ENCODE measurements at regions not wholly inside any gene's neighbourhood (a gene's known extent, or its start where the extent isn't known, plus 50 kb on each side); places are given as distances from the start of the nearest gene placed in this dataset.

GRCh38 chr1:209485167-209485566 lies 98.3 kb upstream of the CAMK1G start:
- 53% methylated on average over 2 of the region's 2 CpGs for WGBS
- Histone ChIP-seq H3K27ac (no peak overlapping the region), H3K4me1 (peaks cover 7% of the 10 kb centered on the region), H3K27me3 (no peaks in the 10 kb centered on the region), H3K36me3 (no peaks in the 10 kb centered on the region), H3K4me3 (no peak overlapping the region), H3K9me3 (no peaks in the 10 kb centered on the region)
- TF ChIP-seq CTCF (IDR thresholded peaks at IDR 0.05) (no peak), POLR2A (IDR thresholded peaks at IDR 0.05) (no peak), POLR2AphosphoS5 (IDR thresholded peaks at IDR 0.05) (no peak), EP300 (IDR thresholded peaks at IDR 0.05) (no peak)
- DNase-seq (ENCODE audit: low spot score in 2 of 2) = no peak

- WGBS = 67% methylated on average over 3 of the region's 3 CpGs
- Histone ChIP-seq H3K27ac (no peak overlapping the region), H3K9me3 (no peaks in the 10 kb centered on the region), H3K27me3 (no peaks in the 10 kb centered on the region), H3K36me3 (no peaks in the 10 kb centered on the region), H3K4me3 (no peak overlapping the region), H3K4me1 (peaks cover 7% of the 10 kb centered on the region)
- DNase-seq (ENCODE audit: low spot score in 2 of 2) = no peak
- TF ChIP-seq POLR2AphosphoS5 (IDR thresholded peaks at IDR 0.05) = no peak
- TF ChIP-seq POLR2A (IDR thresholded peaks at IDR 0.05) = no peak
- TF ChIP-seq CTCF (IDR thresholded peaks at IDR 0.05) = no peak
- TF ChIP-seq EP300 (IDR thresholded peaks at IDR 0.05) = no peak
Observed at GRCh38 chr1:209485751-209486150, 97.8 kb upstream of the CAMK1G start.

- no peak overlapping the region for H3K4me3 ChIP-seq
- no peaks in the 10 kb centered on the region for H3K27me3 ChIP-seq
- WGBS = 90% methylated on average over 1 of the region's 1 CpG
- TF ChIP-seq EP300 (IDR thresholded peaks at IDR 0.05) = no peak
- TF ChIP-seq POLR2AphosphoS5 (IDR thresholded peaks at IDR 0.05) = no peak
- TF ChIP-seq POLR2A (IDR thresholded peaks at IDR 0.05) = no peak
- no peak for TF ChIP-seq CTCF (IDR thresholded peaks at IDR 0.05)
- no peaks in the 10 kb centered on the region for H3K36me3 ChIP-seq
- H3K4me1 ChIP-seq = peaks cover 3% of the 10 kb centered on the region
- DNase-seq (ENCODE audit: low spot score in 2 of 2) = no peak
- H3K9me3 ChIP-seq = no peaks in the 10 kb centered on the region
- H3K27ac ChIP-seq = no peak overlapping the region
Observed at GRCh38 chr1:209486861-209487593, 96.5 kb upstream of the CAMK1G start.

- TF ChIP-seq POLR2A (IDR thresholded peaks at IDR 0.05) (no peak), CTCF (IDR thresholded peaks at IDR 0.05) (peak in 1 of 2 donors; percentile 29)
- DNase-seq (ENCODE audit: low spot score in 2 of 2) = no peak
- Histone ChIP-seq H3K36me3 (no peaks in the 10 kb centered on the region), H3K27ac (no peak overlapping the region), H3K27me3 (no peaks in the 10 kb centered on the region), H3K4me1 (peaks cover 3% of the 10 kb centered on the region), H3K9me3 (no peaks in the 10 kb centered on the region), H3K4me3 (no peak overlapping the region)
- 42% methylated on average over 3 of the region's 3 CpGs for WGBS
Observed at GRCh38 chr1:209490013-209490412, 93.5 kb upstream of the CAMK1G start.

GRCh38 chr1:209491031-209491430 lies 92.5 kb upstream of the CAMK1G start:
- Histone ChIP-seq H3K4me1 (no peaks in the 10 kb centered on the region), H3K9me3 (no peaks in the 10 kb centered on the region), H3K36me3 (no peaks in the 10 kb centered on the region), H3K27me3 (no peaks in the 10 kb centered on the region), H3K27ac (no peak overlapping the region), H3K4me3 (no peak overlapping the region)
- TF ChIP-seq POLR2A (IDR thresholded peaks at IDR 0.05) = no peak
- no peak for TF ChIP-seq CTCF (IDR thresholded peaks at IDR 0.05)
- no peak for DNase-seq (ENCODE audit: low spot score in 2 of 2)
- 68% methylated on average over 2 of the region's 2 CpGs for WGBS
